Lung (tissue), 11 donors: ENCODE measurements at regions not wholly inside any gene's neighbourhood (a gene's known extent, or its start where the extent isn't known, plus 50 kb on each side); places are given as distances from the start of the nearest gene placed in this dataset.

Source experiments
- ATAC-seq: fragments of 200-7000 bp; cut with Tn5 transposase; one replicate; pipeline ENCODE4 v1.9.1; 2020; ENCODE audit warnings: moderate number of reproducible peaks; ENCODE audit not compliant: insufficient read depth, low FRiP score
- DNase-seq, 3 donors: peaks; one replicate each; pipeline ENCODE4 v3.0.0-alpha.2; 2013 to 2017
- H3K27ac ChIP-seq, 2 donors: one replicate each; pipeline ENCODE4 v1.5.1; 2013; ENCODE audit warnings: mild to moderate bottlenecking in 2 of 2, moderate library complexity in 2 of 2, control low read depth in 1 of 2, inconsistent platforms in 1 of 2, low read depth in 1 of 2, low read length in 1 of 2
- H3K27me3 ChIP-seq, 3 donors: one replicate each; pipeline ENCODE4 v1.5.1; 2013; ENCODE audit warnings: low read length in 2 of 3; ENCODE audit not compliant: control insufficient read depth in 3 of 3, insufficient read depth in 3 of 3
- H3K36me3 ChIP-seq, 4 donors: one replicate each; pipeline ENCODE4 v1.5.1; 2013; ENCODE audit warnings: low read length in 4 of 4, mild to moderate bottlenecking in 1 of 4, moderate library complexity in 1 of 4; ENCODE audit not compliant: control insufficient read depth in 4 of 4, insufficient read depth in 4 of 4
- H3K4me1 ChIP-seq, 5 donors: one replicate each; pipeline ENCODE4 v1.5.1; 2013; ENCODE audit warnings: low read length in 5 of 5, mild to moderate bottlenecking in 2 of 5, moderate library complexity in 1 of 5; ENCODE audit not compliant: control insufficient read depth in 5 of 5, insufficient read depth in 5 of 5
- H3K4me3 ChIP-seq: one replicate; pipeline ENCODE4 v1.5.1; 2013; ENCODE audit warnings: mild to moderate bottlenecking, control low read depth, moderate library complexity
- H3K9ac ChIP-seq, 2 donors: one replicate each; pipeline ENCODE4 v1.5.1; 2013; ENCODE audit warnings: low read length in 2 of 2, control low read depth in 1 of 2; ENCODE audit not compliant: insufficient read depth in 1 of 2
- H3K9me3 ChIP-seq, 4 donors: one replicate each; pipeline ENCODE4 v1.5.1; 2013; ENCODE audit warnings: low read length in 3 of 4, mild to moderate bottlenecking in 1 of 4, moderate library complexity in 1 of 4; ENCODE audit not compliant: control insufficient read depth in 4 of 4, insufficient read depth in 3 of 4
- WGBS, 2 donors: extraction: QIAGEN DNeasy Blood & Tissue Kit; methylation state at CpG; one replicate each; pipeline ENCODE4 v1.1.7; 2013; 5-methylcytosine and 5-hydroxymethylcytosine counted together
- TF ChIP-seq, protein P1 (sequence below): IDR thresholded peaks from 2 replicates; pipeline ENCODE4 v1.5.1; 2012; ENCODE audit warnings: mild to moderate bottlenecking; ENCODE audit errors: control extremely low read depth, extremely low read depth
- donor health status: control.
- donor health status: control.
- donor health status: Bipolar disorder and iron deficiency.
- donor health status: healthy.
- donor health status: DM: yes; HTN: yes; CAD: no.

- TF ChIP-seq, protein P1, sequence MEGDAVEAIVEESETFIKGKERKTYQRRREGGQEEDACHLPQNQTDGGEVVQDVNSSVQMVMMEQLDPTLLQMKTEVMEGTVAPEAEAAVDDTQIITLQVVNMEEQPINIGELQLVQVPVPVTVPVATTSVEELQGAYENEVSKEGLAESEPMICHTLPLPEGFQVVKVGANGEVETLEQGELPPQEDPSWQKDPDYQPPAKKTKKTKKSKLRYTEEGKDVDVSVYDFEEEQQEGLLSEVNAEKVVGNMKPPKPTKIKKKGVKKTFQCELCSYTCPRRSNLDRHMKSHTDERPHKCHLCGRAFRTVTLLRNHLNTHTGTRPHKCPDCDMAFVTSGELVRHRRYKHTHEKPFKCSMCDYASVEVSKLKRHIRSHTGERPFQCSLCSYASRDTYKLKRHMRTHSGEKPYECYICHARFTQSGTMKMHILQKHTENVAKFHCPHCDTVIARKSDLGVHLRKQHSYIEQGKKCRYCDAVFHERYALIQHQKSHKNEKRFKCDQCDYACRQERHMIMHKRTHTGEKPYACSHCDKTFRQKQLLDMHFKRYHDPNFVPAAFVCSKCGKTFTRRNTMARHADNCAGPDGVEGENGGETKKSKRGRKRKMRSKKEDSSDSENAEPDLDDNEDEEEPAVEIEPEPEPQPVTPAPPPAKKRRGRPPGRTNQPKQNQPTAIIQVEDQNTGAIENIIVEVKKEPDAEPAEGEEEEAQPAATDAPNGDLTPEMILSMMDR = no peak
- H3K27ac ChIP-seq = peak overlapping the region in 1 of 2 donors; percentile 33
- 89 to 93% methylated on average over 1 of the region's 1 CpG for WGBS, 2 donors
- DNase-seq (no peak), ATAC-seq (no peak)
- H3K4me3 ChIP-seq = no peak overlapping the region
- H3K36me3 ChIP-seq = no peaks in the 10 kb centered on the region
- peaks cover 0 to 25% (median 2%) of the 10 kb centered on the region in 5 donors for H3K4me1 ChIP-seq
- no peaks in the 10 kb centered on the region for H3K9me3 ChIP-seq
- H3K27me3 ChIP-seq = no peaks in the 10 kb centered on the region
- no peak overlapping the region for H3K9ac ChIP-seq
Measured at GRCh38 chr18:55868909-55869308, 280.9 kb upstream of the TCF4 start.

GRCh38 chr18:55866886-55867285, 278.9 kb upstream of the TCF4 start:
- no peaks in the 10 kb centered on the region for H3K36me3 ChIP-seq
- DNase-seq (no peak), ATAC-seq (no peak)
- H3K27ac ChIP-seq = no peak overlapping the region
- TF ChIP-seq, protein P1 = no peak
- H3K27me3 ChIP-seq = no peaks in the 10 kb centered on the region
- WGBS, 2 donors = 93 to 96% methylated on average over 7 of the region's 7 CpGs
- H3K9ac ChIP-seq = no peak overlapping the region
- H3K9me3 ChIP-seq = no peaks in the 10 kb centered on the region
- no peak overlapping the region for H3K4me3 ChIP-seq
- peaks cover 0 to 34% (median 8%) of the 10 kb centered on the region in 5 donors for H3K4me1 ChIP-seq

DNA sequence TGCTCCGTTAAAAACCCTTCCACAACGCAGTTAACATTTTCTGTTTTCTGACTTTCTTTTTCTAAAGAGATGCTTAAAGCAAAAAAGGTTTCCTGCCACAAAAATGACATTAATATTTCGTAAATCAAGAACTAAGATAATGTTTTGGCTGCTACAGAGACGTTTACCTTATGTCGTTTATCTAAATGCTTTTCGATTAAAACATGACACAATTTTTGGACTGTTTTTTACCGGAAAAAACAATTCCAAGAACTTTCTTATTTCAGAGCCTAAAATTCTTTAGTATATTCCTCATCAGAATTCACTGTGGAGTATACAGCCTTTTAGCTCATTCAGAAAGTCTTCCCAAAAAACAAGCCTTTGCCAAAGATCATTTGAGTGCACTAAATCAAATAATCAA, 278.0 kb upstream of the TCF4 start:
- Histone ChIP-seq H3K9me3 (no peaks in the 10 kb centered on the region), H3K27me3 (no peaks in the 10 kb centered on the region), H3K27ac (peak overlapping the region in 1 of 2 donors; percentile 33), H3K4me3 (no peak overlapping the region), H3K9ac (peak overlapping the region in 1 of 2 donors; percentile 7), H3K36me3 (no peaks in the 10 kb centered on the region), H3K4me1 (peaks cover 0 to 34% (median 8%) of the 10 kb centered on the region in 5 donors)
- DNase-seq (peak in 1 of 3 donors; percentile 40), ATAC-seq (no peak)
- WGBS, 2 donors = 77 to 80% methylated on average over 7 of the region's 7 CpGs
- TF ChIP-seq, protein P1 = no peak

GRCh38 chr18:55864281-55864680, 276.3 kb upstream of the TCF4 start:
- Histone ChIP-seq H3K9me3 (no peaks in the 10 kb centered on the region), H3K27ac (no peak overlapping the region), H3K4me3 (no peak overlapping the region), H3K36me3 (no peaks in the 10 kb centered on the region), H3K4me1 (peaks cover 0 to 27% (median 8%) of the 10 kb centered on the region in 5 donors), H3K27me3 (no peaks in the 10 kb centered on the region), H3K9ac (no peak overlapping the region)
- ATAC-seq (no peak), DNase-seq (no peak)
- WGBS, 2 donors = 27 to 46% methylated on average over 1 of the region's 1 CpG
- TF ChIP-seq, protein P1 = no peak
